ENCODE measurements at regions not wholly inside any gene's neighbourhood (a gene's known extent, or its start where the extent isn't known, plus 50 kb on each side); places are given as distances from the start of the nearest gene placed in this dataset.

GRCh38 chr15:91469632-91470567, 369.8 kb downstream of the SV2B start:
- Mint-ChIP-seq H3K4me3 (no peak overlapping the region), H3K9me3 (no peaks in the 10 kb centered on the region), H3K36me3 (ENCODE audit: low read depth) (no peaks in the 10 kb centered on the region), H3K27me3 (ENCODE audit: low read depth, poor library complexity) (peaks cover 8% of the 10 kb centered on the region), H3K27ac (no peak overlapping the region), H3K4me1 (no peaks in the 10 kb centered on the region)
- TF ChIP-seq, protein P1, sequence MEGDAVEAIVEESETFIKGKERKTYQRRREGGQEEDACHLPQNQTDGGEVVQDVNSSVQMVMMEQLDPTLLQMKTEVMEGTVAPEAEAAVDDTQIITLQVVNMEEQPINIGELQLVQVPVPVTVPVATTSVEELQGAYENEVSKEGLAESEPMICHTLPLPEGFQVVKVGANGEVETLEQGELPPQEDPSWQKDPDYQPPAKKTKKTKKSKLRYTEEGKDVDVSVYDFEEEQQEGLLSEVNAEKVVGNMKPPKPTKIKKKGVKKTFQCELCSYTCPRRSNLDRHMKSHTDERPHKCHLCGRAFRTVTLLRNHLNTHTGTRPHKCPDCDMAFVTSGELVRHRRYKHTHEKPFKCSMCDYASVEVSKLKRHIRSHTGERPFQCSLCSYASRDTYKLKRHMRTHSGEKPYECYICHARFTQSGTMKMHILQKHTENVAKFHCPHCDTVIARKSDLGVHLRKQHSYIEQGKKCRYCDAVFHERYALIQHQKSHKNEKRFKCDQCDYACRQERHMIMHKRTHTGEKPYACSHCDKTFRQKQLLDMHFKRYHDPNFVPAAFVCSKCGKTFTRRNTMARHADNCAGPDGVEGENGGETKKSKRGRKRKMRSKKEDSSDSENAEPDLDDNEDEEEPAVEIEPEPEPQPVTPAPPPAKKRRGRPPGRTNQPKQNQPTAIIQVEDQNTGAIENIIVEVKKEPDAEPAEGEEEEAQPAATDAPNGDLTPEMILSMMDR (IDR thresholded peaks at IDR 0.05): no peak
- no peak for DNase-seq

GRCh38 chr15:91471468-91471867, 371.4 kb downstream of the SV2B start:
- Mint-ChIP-seq H3K27me3 (ENCODE audit: low read depth, poor library complexity) (peaks cover 3% of the 10 kb centered on the region), H3K9me3 (no peaks in the 10 kb centered on the region), H3K27ac (no peak overlapping the region), H3K4me1 (no peaks in the 10 kb centered on the region), H3K36me3 (ENCODE audit: low read depth) (no peaks in the 10 kb centered on the region), H3K4me3 (no peak overlapping the region)
- no peak for DNase-seq
- TF ChIP-seq, protein P1 (IDR thresholded peaks at IDR 0.05): no peak

- Mint-ChIP-seq H3K27ac (no peak overlapping the region), H3K9me3 (no peaks in the 10 kb centered on the region), H3K4me3 (no peak overlapping the region), H3K4me1 (no peaks in the 10 kb centered on the region), H3K36me3 (ENCODE audit: low read depth) (no peaks in the 10 kb centered on the region), H3K27me3 (ENCODE audit: low read depth, poor library complexity) (peaks cover 3% of the 10 kb centered on the region)
- no peak for DNase-seq
- TF ChIP-seq, protein P1 (IDR thresholded peaks at IDR 0.05): no peak
Observed at GRCh38 chr15:91472316-91472756, 372.3 kb downstream of the SV2B start.

DNA sequence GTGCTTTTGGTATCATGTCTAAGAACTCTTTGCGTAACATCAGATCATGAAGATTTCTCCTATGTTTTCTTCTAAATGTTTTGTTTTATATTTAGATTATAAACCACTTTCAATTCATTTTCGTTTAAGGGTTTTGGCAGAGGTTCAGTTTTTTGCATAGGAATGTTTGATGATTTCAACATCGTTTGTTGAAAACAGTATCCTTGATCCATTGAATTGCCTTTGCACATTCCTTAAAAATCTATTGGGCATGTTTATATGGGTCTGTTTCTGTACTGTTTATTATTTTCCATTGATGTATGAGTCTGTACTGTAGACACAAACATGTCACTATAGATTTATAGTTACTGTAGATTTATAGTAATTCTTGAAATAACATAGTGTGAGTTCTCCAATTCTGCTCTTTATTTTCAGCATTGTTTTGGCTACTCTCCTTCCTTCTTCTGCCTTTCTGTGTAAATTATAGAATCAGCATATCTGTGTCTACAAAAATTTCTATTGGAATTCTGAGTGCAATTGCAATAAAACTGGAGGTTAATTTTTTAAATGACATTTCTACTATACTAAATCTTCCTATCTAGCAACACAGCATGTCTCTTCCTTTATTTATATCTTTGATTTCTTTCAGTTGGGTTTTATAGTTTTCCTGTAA, 374.0 kb downstream of the SV2B start:
- TF ChIP-seq, protein P1 (IDR thresholded peaks at IDR 0.05): no peak
- no peaks in the 10 kb centered on the region for H3K36me3 Mint-ChIP-seq (ENCODE audit: low read depth)
- H3K9me3 Mint-ChIP-seq: no peaks in the 10 kb centered on the region
- H3K4me3 Mint-ChIP-seq: no peak overlapping the region
- no peak overlapping the region for H3K27ac Mint-ChIP-seq
- DNase-seq: no peak
- no peaks in the 10 kb centered on the region for H3K4me1 Mint-ChIP-seq
- H3K27me3 Mint-ChIP-seq (ENCODE audit: low read depth, poor library complexity): peaks cover 3% of the 10 kb centered on the region

- no peaks in the 10 kb centered on the region for H3K9me3 Mint-ChIP-seq
- H3K27me3 Mint-ChIP-seq (ENCODE audit: low read depth, poor library complexity): peaks cover 3% of the 10 kb centered on the region
- TF ChIP-seq, protein P1 (IDR thresholded peaks at IDR 0.05): no peak
- H3K27ac Mint-ChIP-seq: no peak overlapping the region
- H3K4me1 Mint-ChIP-seq: no peaks in the 10 kb centered on the region
- H3K36me3 Mint-ChIP-seq (ENCODE audit: low read depth): no peaks in the 10 kb centered on the region
- no peak for DNase-seq
- H3K4me3 Mint-ChIP-seq: no peak overlapping the region
Observed at GRCh38 chr15:91476861-91477260, 376.6 kb upstream of the SLCO3A1 start.
